PFSK-1 (cell line): ENCODE measurements at regions not wholly inside any gene's neighbourhood (a gene's known extent, or its start where the extent isn't known, plus 50 kb on each side); places are given as distances from the start of the nearest gene placed in this dataset.

Experiments
- POLR2AphosphoS5 ChIP-seq: IDR thresholded peaks from 2 replicates; pipeline ENCODE4 v1.6.1; 2012; ENCODE audit warnings: low read depth, mild to moderate bottlenecking, control low read depth, low read length, moderate library complexity
- REST ChIP-seq, 2 experiments: IDR thresholded peaks; 2 replicates each; pipeline versions ENCODE4 v1.6.1 to v1.8.0; 2011 to 2012; ENCODE audit warnings: low read depth in 2 of 2, low read length in 2 of 2, control low read depth in 1 of 2, inconsistent platforms in 1 of 2, mild to moderate bottlenecking in 1 of 2, moderate library complexity in 1 of 2; ENCODE audit not compliant: insufficient read depth in 1 of 2

- TF ChIP-seq POLR2AphosphoS5, result no peak
- TF ChIP-seq REST (IDR thresholded peaks at IDR 0.05; ENCODE audit: insufficient read depth in 1 of 2, low read depth in 2 of 2, low read length in 2 of 2), result no peak
Observed at GRCh38 chr2:194591192-194591591, 1065.8 kb upstream of the SLC39A10 start.
